Skeletal muscle cell (primary cell): ENCODE measurements at regions not wholly inside any gene's neighbourhood (a gene's known extent, or its start where the extent isn't known, plus 50 kb on each side); places are given as distances from the start of the nearest gene placed in this dataset.

Experiments
- DNase-seq: peaks from one replicate; pipeline ENCODE4 v3.0.0-alpha.2; 2010; ENCODE audit warnings: low read depth
- H3K4me3 ChIP-seq: 2 replicates; pipeline ENCODE4 v1.5.1; 2011; ENCODE audit warnings: low read depth, mild to moderate bottlenecking, control low read depth, low read length, moderate library complexity

- no peak overlapping the region for H3K4me3 ChIP-seq
- no peak for DNase-seq
These were observed 247.6 kb downstream of the COX7C start for GRCh38 chr5:86865256-86865785.

GRCh38 chr5:86866036-86866435, 248.3 kb downstream of the COX7C start:
- no peak for DNase-seq
- no peak overlapping the region for H3K4me3 ChIP-seq

GRCh38 chr5:86869268-86869667, 251.5 kb downstream of the COX7C start:
- no peak overlapping the region for H3K4me3 ChIP-seq
- no peak for DNase-seq

- no peak overlapping the region for H3K4me3 ChIP-seq
- DNase-seq, result no peak
These were observed 257.8 kb downstream of the COX7C start for GRCh38 chr5:86875539-86875938.

GRCh38 chr5:86878250-86878649, 260.5 kb downstream of the COX7C start:
- DNase-seq, result no peak
- no peak overlapping the region for H3K4me3 ChIP-seq

- no peak overlapping the region for H3K4me3 ChIP-seq
- DNase-seq, result no peak
These were observed 261.3 kb downstream of the COX7C start for GRCh38 chr5:86879086-86879485.

GRCh38 chr5:86880344-86880743, 262.6 kb downstream of the COX7C start:
- no peak overlapping the region for H3K4me3 ChIP-seq
- no peak for DNase-seq

- peak; percentile 47 for DNase-seq
- H3K4me3 ChIP-seq, result no peak overlapping the region
These were observed 263.2 kb downstream of the COX7C start for GRCh38 chr5:86880785-86881492.

GRCh38 chr5:86881493-86882090, 263.9 kb downstream of the COX7C start:
- DNase-seq, result no peak
- H3K4me3 ChIP-seq, result no peak overlapping the region

GRCh38 chr5:86884608-86885007, 266.9 kb downstream of the COX7C start:
- DNase-seq, result no peak
- no peak overlapping the region for H3K4me3 ChIP-seq

GRCh38 chr5:86885011-86885410, 267.3 kb downstream of the COX7C start:
- no peak for DNase-seq
- H3K4me3 ChIP-seq, result no peak overlapping the region

GRCh38 chr5:86885489-86886230, 267.9 kb downstream of the COX7C start:
- DNase-seq, result no peak
- no peak overlapping the region for H3K4me3 ChIP-seq

- DNase-seq, result no peak
- no peak overlapping the region for H3K4me3 ChIP-seq
These were observed 272.6 kb downstream of the COX7C start for GRCh38 chr5:86890375-86890774.

GRCh38 chr5:86894056-86894455, 276.3 kb downstream of the COX7C start:
- DNase-seq, result no peak
- no peak overlapping the region for H3K4me3 ChIP-seq

GRCh38 chr5:86896916-86897315, 279.2 kb downstream of the COX7C start:
- H3K4me3 ChIP-seq, result no peak overlapping the region
- DNase-seq, result no peak

- H3K4me3 ChIP-seq, result no peak overlapping the region
- DNase-seq, result peak; percentile 62
These were observed 291.9 kb downstream of the COX7C start for GRCh38 chr5:86909418-86910295.

GRCh38 chr5:86917117-86917579, 299.4 kb downstream of the COX7C start:
- DNase-seq, result peak; percentile 4
- no peak overlapping the region for H3K4me3 ChIP-seq

- no peak for DNase-seq
- H3K4me3 ChIP-seq, result no peak overlapping the region
These were observed 300.5 kb downstream of the COX7C start for GRCh38 chr5:86918246-86918645.

- no peak for DNase-seq
- no peak overlapping the region for H3K4me3 ChIP-seq
These were observed 308.3 kb downstream of the COX7C start for GRCh38 chr5:86926033-86926432.
